Keratinocyte (primary cell): ENCODE measurements at regions not wholly inside any gene's neighbourhood (a gene's known extent, or its start where the extent isn't known, plus 50 kb on each side); places are given as distances from the start of the nearest gene placed in this dataset.

Experiments used
- DNase-seq: peaks from one replicate; pipeline ENCODE4 v3.0.0-alpha.2; 2011; ENCODE audit warnings: low read depth, missing footprints, low spot score
- FAIRE-seq: peaks from 2 replicates; lab custom pipeline; 2011; peaks lifted over from hg19 to GRCh38; lab: Jason Lieb, UNC
- H2AFZ ChIP-seq: 2 replicates; pipeline ENCODE4 v1.6.0; 2012; ENCODE audit warnings: low read length, control low read depth, inconsistent platforms; ENCODE audit not compliant: control insufficient read depth
- H3K27ac ChIP-seq: 2 replicates; pipeline ENCODE4 v1.5.1; 2011; ENCODE audit warnings: low read length; ENCODE audit not compliant: control insufficient read depth, insufficient read depth
- H3K27me3 ChIP-seq: 3 replicates; pipeline ENCODE4 v1.6.0; 2011; ENCODE audit warnings: low read length; ENCODE audit not compliant: control insufficient read depth, insufficient read depth; ENCODE audit errors: extremely low read depth
- H3K36me3 ChIP-seq, 2 experiments: 2 replicates in 1 of 2; 3 replicates in 1 of 2; pipeline ENCODE4 v1.5.1; 2011; ENCODE audit warnings: low read length in 2 of 2, mild to moderate bottlenecking in 1 of 2; ENCODE audit not compliant: control insufficient read depth in 2 of 2, insufficient read depth in 2 of 2; ENCODE audit errors: extremely low read depth in 1 of 2
- H3K4me1 ChIP-seq: 3 replicates; pipeline ENCODE4 v1.5.1; 2011; ENCODE audit warnings: low read length; ENCODE audit not compliant: control insufficient read depth, insufficient read depth; ENCODE audit errors: extremely low read depth
- H3K4me2 ChIP-seq: 3 replicates; pipeline ENCODE4 v1.6.0; 2011; ENCODE audit warnings: low read depth, low read length; ENCODE audit not compliant: control insufficient read depth, insufficient read depth; ENCODE audit errors: extremely low read depth
- H3K4me3 ChIP-seq, 3 experiments: fragments of 200-600 bp in 1 of 3; sonication (generic) in 1 of 3; 2 replicates in 2 of 3; 3 replicates in 1 of 3; pipeline ENCODE4 v1.5.1; 2011 to 2016; ENCODE audit warnings: low read length in 3 of 3, mild to moderate bottlenecking in 3 of 3, control low read depth in 2 of 3, inconsistent platforms in 1 of 3, low read depth in 1 of 3, mixed read lengths in 1 of 3, mixed run types in 1 of 3, moderate library complexity in 1 of 3; ENCODE audit not compliant: control insufficient read depth in 2 of 3, insufficient read depth in 2 of 3; ENCODE audit errors: extremely low read depth in 1 of 3
- H3K79me2 ChIP-seq: 2 replicates; pipeline ENCODE4 v1.6.0; 2012; ENCODE audit warnings: low read length; ENCODE audit not compliant: control insufficient read depth, insufficient read depth
- H3K9ac ChIP-seq: 3 replicates; pipeline ENCODE4 v1.6.0; 2011; ENCODE audit warnings: low read length; ENCODE audit not compliant: control insufficient read depth, insufficient read depth; ENCODE audit errors: extremely low read depth
- H3K9me1 ChIP-seq: 3 replicates; pipeline ENCODE4 v1.6.0; 2011; ENCODE audit warnings: low read length; ENCODE audit not compliant: control insufficient read depth, insufficient read depth; ENCODE audit errors: extremely low read depth
- H3K9me3 ChIP-seq: 2 replicates; pipeline ENCODE4 v1.5.1; 2012; ENCODE audit warnings: low read depth, low read length; ENCODE audit not compliant: control insufficient read depth
- H4K20me1 ChIP-seq: 3 replicates; pipeline ENCODE4 v1.6.0; 2011; ENCODE audit warnings: low read length; ENCODE audit not compliant: control insufficient read depth, insufficient read depth; ENCODE audit errors: extremely low read depth
- EZH2 ChIP-seq: IDR thresholded peaks from one replicate; pipeline ENCODE4 v1.6.1; 2012; ENCODE audit warnings: inconsistent platforms, mild to moderate bottlenecking, low read length, moderate library complexity
- dilution Hi-C: fragments of 300-500 bp; cut with MboI; formaldehyde crosslinking; loops from one replicate; pipeline ENCODE4 v1.7.0; 2020; ENCODE audit warnings: low sequenced_read_pairs; ENCODE audit not compliant: extremely low pct_ligation_motif_present
- TF ChIP-seq, protein P1 (sequence below), 3 experiments: IDR thresholded peaks in 1 of 3; conservative IDR thresholded peaks in 1 of 3; optimal IDR thresholded peaks in 1 of 3; 2 replicates in 2 of 3; 3 replicates in 1 of 3; pipeline versions ENCODE3 to v1.5.1; 2011; ENCODE audit warnings: low read length in 3 of 3, mild to moderate bottlenecking in 3 of 3, moderate library complexity in 2 of 3, control low read depth in 1 of 3, inconsistent platforms in 1 of 3; ENCODE audit not compliant: insufficient read depth in 2 of 3; ENCODE audit errors: extremely low read depth in 1 of 3

DNA sequence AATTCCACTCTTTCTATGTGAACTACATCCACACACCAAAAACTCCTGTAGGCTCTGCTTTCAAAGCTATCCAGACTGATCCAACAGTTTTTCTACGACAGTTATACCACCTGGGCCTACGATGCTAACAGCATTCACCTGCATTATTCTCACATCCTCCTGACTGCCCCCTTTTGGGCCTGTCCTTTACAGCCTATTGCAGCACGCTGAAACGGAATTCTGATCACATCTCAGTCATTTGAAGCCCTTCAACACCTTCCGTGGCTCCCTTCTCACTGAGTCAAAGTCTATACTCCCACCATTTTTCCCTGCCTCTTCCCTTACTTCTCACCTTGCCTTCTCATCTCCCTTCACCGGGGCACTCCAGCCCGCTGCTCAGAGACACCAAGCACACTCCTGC lies 791.3 kb upstream of the KIRREL3 start:
- Histone ChIP-seq H3K36me3 (no peaks in the 10 kb centered on the region), H3K79me2 (no peaks in the 10 kb centered on the region), H3K9ac (no peak overlapping the region), H3K27me3 (no peaks in the 10 kb centered on the region), H3K9me3 (no peaks in the 10 kb centered on the region), H2AFZ (no peak overlapping the region), H3K4me3 (no peak overlapping the region), H4K20me1 (no peaks in the 10 kb centered on the region), H3K4me2 (no peak overlapping the region), H3K9me1 (no peaks in the 10 kb centered on the region), H3K27ac (no peak overlapping the region), H3K4me1 (no peaks in the 10 kb centered on the region)
- TF ChIP-seq EZH2, result no peak
- TF ChIP-seq, protein P1, sequence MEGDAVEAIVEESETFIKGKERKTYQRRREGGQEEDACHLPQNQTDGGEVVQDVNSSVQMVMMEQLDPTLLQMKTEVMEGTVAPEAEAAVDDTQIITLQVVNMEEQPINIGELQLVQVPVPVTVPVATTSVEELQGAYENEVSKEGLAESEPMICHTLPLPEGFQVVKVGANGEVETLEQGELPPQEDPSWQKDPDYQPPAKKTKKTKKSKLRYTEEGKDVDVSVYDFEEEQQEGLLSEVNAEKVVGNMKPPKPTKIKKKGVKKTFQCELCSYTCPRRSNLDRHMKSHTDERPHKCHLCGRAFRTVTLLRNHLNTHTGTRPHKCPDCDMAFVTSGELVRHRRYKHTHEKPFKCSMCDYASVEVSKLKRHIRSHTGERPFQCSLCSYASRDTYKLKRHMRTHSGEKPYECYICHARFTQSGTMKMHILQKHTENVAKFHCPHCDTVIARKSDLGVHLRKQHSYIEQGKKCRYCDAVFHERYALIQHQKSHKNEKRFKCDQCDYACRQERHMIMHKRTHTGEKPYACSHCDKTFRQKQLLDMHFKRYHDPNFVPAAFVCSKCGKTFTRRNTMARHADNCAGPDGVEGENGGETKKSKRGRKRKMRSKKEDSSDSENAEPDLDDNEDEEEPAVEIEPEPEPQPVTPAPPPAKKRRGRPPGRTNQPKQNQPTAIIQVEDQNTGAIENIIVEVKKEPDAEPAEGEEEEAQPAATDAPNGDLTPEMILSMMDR (optimal IDR thresholded peaks at IDR 0.05 in 1 of 3, IDR thresholded peaks at IDR 0.05 in 1 of 3, conservative IDR thresholded peaks at IDR 0.05 in 1 of 3; ENCODE audit: extremely low read depth in 1 of 3, insufficient read depth in 2 of 3, low read length in 3 of 3), result no peak
- no peak for DNase-seq
- no peak for FAIRE-seq
- dilution Hi-C loops, result no loop called here

DNA sequence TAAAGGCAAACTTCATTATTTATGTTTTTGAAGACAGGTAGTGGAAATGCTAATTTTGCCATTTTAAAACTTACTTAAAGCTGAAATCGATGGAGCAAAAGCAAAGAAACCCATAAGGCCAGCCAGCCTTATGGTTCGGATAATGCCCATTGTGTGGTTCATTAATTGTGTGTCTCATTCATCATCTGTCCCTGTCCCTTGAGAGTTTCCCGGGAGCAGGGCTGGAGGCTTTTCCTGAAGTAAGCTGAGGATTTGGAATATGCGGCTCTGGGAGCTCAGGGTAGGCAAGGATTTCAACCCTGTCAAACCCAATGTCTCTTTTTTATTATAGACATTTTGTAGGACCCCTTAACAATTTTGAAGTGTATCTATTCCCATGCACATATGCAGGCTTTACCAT lies 790.0 kb upstream of the KIRREL3 start:
- no peaks in the 10 kb centered on the region for H3K4me1 ChIP-seq
- H3K9ac ChIP-seq, result no peak overlapping the region
- H3K9me3 ChIP-seq, result no peaks in the 10 kb centered on the region
- TF ChIP-seq, protein P1 (optimal IDR thresholded peaks at IDR 0.05 in 1 of 3, IDR thresholded peaks at IDR 0.05 in 1 of 3, conservative IDR thresholded peaks at IDR 0.05 in 1 of 3; ENCODE audit: extremely low read depth in 1 of 3, insufficient read depth in 2 of 3, low read length in 3 of 3), result no peak
- no peak for TF ChIP-seq EZH2
- dilution Hi-C loops, result no loop called here
- no peak overlapping the region for H3K27ac ChIP-seq
- H3K4me2 ChIP-seq, result no peak overlapping the region
- DNase-seq (no peak), FAIRE-seq (no peak)
- H3K79me2 ChIP-seq, result no peaks in the 10 kb centered on the region
- no peaks in the 10 kb centered on the region for H3K27me3 ChIP-seq
- no peak overlapping the region for H2AFZ ChIP-seq
- H3K4me3 ChIP-seq, result no peak overlapping the region
- no peaks in the 10 kb centered on the region for H4K20me1 ChIP-seq
- H3K9me1 ChIP-seq, result no peaks in the 10 kb centered on the region
- H3K36me3 ChIP-seq, result no peaks in the 10 kb centered on the region
